BJ (cell line): ENCODE measurements at regions not wholly inside any gene's neighbourhood (a gene's known extent, or its start where the extent isn't known, plus 50 kb on each side); places are given as distances from the start of the nearest gene placed in this dataset.

Source experiments
- CTCF ChIA-PET: fragments of 350-600 bp; formaldehyde crosslinking; extraction: SDS; loops from one replicate; lab custom pipeline; 2021; ENCODE audit warnings: antibody characterized with exemption, inconsistent platforms; lab: Yijun Ruan, JAX
- POLR2A ChIA-PET: fragments of 300-600 bp; sonication (Branson Sonifier 250); formaldehyde crosslinking; extraction: SDS; loops from one replicate; lab custom pipeline; 2021; ENCODE audit warnings: antibody characterized with exemption; lab: Charles Lee
- DNase-seq: peaks from one replicate; pipeline ENCODE4 v3.0.0-alpha.2; 2011; ENCODE audit warnings: low read depth
- H3K27me3 ChIP-seq: 2 replicates; pipeline ENCODE4 v1.6.0; 2011; ENCODE audit warnings: low read length; ENCODE audit not compliant: control insufficient read depth, insufficient read depth
- H3K36me3 ChIP-seq: 2 replicates; pipeline ENCODE4 v1.5.1; 2011; ENCODE audit warnings: low read length; ENCODE audit not compliant: control insufficient read depth, insufficient read depth
- H3K4me3 ChIP-seq: 2 replicates; pipeline ENCODE4 v1.5.1; 2011; ENCODE audit warnings: low read depth, mild to moderate bottlenecking, control low read depth, low read length
- TF ChIP-seq, protein P1 (sequence below): IDR thresholded peaks from 2 replicates; pipeline ENCODE4 v1.5.1; 2011; ENCODE audit warnings: low read depth, mild to moderate bottlenecking, control low read depth, inconsistent platforms, low read length, moderate library complexity; ENCODE audit not compliant: insufficient read depth

GRCh38 chr7:51458693-51459092 is 142.1 kb upstream of the COBL start:
- POLR2A ChIA-PET, result no interaction called here
- CTCF ChIA-PET, result interaction anchor here (0.6 kb wide), 1 partner anchor 28 kb away, joined by 3 read pairs; no protein-coding TSS in a partner anchor
- no peak for DNase-seq
- Histone ChIP-seq H3K36me3 (no peaks in the 10 kb centered on the region), H3K4me3 (no peak overlapping the region), H3K27me3 (no peaks in the 10 kb centered on the region)
- TF ChIP-seq, protein P1, sequence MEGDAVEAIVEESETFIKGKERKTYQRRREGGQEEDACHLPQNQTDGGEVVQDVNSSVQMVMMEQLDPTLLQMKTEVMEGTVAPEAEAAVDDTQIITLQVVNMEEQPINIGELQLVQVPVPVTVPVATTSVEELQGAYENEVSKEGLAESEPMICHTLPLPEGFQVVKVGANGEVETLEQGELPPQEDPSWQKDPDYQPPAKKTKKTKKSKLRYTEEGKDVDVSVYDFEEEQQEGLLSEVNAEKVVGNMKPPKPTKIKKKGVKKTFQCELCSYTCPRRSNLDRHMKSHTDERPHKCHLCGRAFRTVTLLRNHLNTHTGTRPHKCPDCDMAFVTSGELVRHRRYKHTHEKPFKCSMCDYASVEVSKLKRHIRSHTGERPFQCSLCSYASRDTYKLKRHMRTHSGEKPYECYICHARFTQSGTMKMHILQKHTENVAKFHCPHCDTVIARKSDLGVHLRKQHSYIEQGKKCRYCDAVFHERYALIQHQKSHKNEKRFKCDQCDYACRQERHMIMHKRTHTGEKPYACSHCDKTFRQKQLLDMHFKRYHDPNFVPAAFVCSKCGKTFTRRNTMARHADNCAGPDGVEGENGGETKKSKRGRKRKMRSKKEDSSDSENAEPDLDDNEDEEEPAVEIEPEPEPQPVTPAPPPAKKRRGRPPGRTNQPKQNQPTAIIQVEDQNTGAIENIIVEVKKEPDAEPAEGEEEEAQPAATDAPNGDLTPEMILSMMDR, result no peak

DNA sequence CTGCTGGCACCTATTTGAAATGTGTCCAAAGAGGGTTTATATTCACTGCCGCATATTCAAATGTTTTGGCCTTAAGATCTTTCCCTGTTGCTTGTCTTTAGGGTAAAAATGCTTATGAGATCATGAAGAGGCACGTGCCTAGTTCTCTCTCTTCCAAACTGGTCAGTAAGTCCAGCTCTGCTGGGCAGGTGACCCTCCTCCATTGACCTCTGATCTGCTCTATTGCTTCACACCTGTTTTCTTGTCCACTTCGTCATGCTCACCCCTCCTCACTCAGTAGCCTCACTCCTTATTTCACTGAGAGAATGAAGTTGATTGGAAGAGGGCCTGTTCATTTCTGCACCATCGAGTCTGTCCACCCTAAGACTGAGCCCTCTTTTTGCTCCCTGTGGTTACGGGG is 140.5 kb upstream of the COBL start:
- ChIA-PET POLR2A (no interaction called here), CTCF (no interaction called here)
- TF ChIP-seq, protein P1, result no peak
- no peaks in the 10 kb centered on the region for H3K27me3 ChIP-seq
- H3K36me3 ChIP-seq, result no peaks in the 10 kb centered on the region
- no peak overlapping the region for H3K4me3 ChIP-seq
- DNase-seq, result no peak

DNA sequence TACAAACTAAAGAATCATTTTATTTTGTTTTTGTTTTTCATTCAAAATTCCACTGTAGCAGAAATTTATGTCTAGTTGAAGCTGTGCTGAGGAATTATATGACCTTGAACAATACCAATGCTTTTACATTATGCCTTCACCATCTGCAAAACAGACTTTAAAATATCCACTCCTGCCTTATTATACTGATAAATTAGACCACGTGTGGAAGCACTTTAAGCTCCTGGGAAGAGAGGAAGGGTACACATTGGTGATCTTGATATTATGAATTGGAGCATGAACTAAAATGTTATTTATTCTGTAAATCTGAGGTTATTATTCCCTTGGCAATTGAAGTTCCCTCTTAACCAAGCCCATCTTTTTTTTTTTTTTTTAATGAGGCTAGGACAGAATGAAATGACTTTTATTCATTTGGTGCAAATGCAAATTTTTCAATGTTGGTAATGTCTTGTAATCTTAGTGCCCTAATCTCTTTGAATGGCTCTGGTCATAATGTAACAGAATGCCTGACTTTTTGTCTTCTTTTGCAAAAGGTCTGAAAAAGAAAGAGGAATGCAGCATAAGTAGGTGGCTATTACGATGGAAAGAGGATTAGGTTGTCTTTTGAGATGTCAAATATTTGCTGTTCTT is 139.9 kb upstream of the COBL start:
- H3K36me3 ChIP-seq, result no peaks in the 10 kb centered on the region
- ChIA-PET POLR2A (no interaction called here), CTCF (no interaction called here)
- H3K27me3 ChIP-seq, result no peaks in the 10 kb centered on the region
- no peak overlapping the region for H3K4me3 ChIP-seq
- DNase-seq, result no peak
- TF ChIP-seq, protein P1, result no peak

- no peak overlapping the region for H3K4me3 ChIP-seq
- no peaks in the 10 kb centered on the region for H3K27me3 ChIP-seq
- H3K36me3 ChIP-seq, result no peaks in the 10 kb centered on the region
- TF ChIP-seq, protein P1, result no peak
- DNase-seq, result no peak
- ChIA-PET CTCF (no interaction called here), POLR2A (no interaction called here)
Observed at GRCh38 chr7:51455948-51456347, 139.3 kb upstream of the COBL start.

GRCh38 chr7:51455513-51455912 is 138.9 kb upstream of the COBL start:
- DNase-seq, result no peak
- ChIA-PET CTCF (interaction anchor here (1.7 kb wide), 1 partner anchor 10 kb away, joined by 3 read pairs; no protein-coding TSS in a partner anchor), POLR2A (no interaction called here)
- H3K4me3 ChIP-seq, result no peak overlapping the region
- TF ChIP-seq, protein P1, result no peak
- H3K27me3 ChIP-seq, result no peaks in the 10 kb centered on the region
- no peaks in the 10 kb centered on the region for H3K36me3 ChIP-seq
